ENCODE measurements at regions not wholly inside any gene's neighbourhood (a gene's known extent, or its start where the extent isn't known, plus 50 kb on each side); places are given as distances from the start of the nearest gene placed in this dataset.
"Not testable (repeated sequence)": the region's sequence is repeated elsewhere in the genome, so short reads cannot be mapped to it uniquely, and the experiment has no call there.

DNA sequence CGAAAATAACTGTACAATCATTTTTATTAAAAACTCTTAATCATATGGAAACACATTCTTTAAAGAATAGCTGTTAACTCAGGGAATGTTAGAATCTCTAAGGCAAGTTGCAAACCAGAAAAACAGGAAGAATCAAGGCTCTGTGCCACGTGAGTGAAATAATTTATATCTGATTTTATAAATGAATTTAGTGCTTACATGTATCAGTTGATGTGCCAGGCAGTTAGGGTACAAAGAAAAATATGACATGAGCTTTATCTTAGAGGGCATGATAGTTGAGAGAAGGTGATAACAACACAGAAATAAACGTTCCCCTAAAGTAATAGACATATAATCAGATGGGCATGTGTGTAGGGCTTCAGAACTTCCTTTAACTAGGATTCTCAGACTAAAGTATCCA is 734.5 kb upstream of the CCDC179 start:
- no peak overlapping the region for H2AFZ ChIP-seq (ENCODE audit: low read depth, low read length)
- no peaks in the 10 kb centered on the region for H3K27me3 ChIP-seq (ENCODE audit: insufficient read depth, low read length)
- no peak overlapping the region for H3K4me3 ChIP-seq (ENCODE audit: low read length)
- H3K36me3 ChIP-seq (ENCODE audit: insufficient read depth, low read length): no peaks in the 10 kb centered on the region
- H3K4me1 ChIP-seq (ENCODE audit: insufficient read depth, low read length): no peaks in the 10 kb centered on the region
- no peaks in the 10 kb centered on the region for H3K9me3 ChIP-seq (ENCODE audit: low read length)

DNA sequence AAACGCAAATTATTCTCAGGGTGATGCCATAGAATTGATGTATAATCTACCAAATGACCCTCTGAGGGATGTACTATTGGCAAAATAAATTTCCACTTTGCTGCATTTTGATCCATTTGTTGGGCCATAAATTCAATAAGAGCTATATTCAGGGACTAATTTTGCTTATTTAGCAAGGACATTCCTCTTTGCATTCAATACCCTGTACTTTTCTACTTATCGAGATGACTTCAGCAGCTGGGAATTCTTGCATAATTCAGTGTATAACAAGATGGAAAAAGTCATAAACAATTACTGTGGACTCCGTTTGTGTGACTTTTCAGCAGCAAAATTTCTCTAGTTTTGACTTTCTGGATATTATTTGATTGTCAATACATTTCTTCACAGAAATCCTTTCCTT is 744.7 kb upstream of the CCDC179 start:
- H2AFZ ChIP-seq (ENCODE audit: low read depth, low read length): no peak overlapping the region
- H3K9me3 ChIP-seq (ENCODE audit: low read length): no peaks in the 10 kb centered on the region
- H3K4me1 ChIP-seq (ENCODE audit: insufficient read depth, low read length): no peaks in the 10 kb centered on the region
- H3K4me3 ChIP-seq (ENCODE audit: low read length): no peak overlapping the region
- no peaks in the 10 kb centered on the region for H3K36me3 ChIP-seq (ENCODE audit: insufficient read depth, low read length)
- H3K27me3 ChIP-seq (ENCODE audit: insufficient read depth, low read length): no peaks in the 10 kb centered on the region

DNA sequence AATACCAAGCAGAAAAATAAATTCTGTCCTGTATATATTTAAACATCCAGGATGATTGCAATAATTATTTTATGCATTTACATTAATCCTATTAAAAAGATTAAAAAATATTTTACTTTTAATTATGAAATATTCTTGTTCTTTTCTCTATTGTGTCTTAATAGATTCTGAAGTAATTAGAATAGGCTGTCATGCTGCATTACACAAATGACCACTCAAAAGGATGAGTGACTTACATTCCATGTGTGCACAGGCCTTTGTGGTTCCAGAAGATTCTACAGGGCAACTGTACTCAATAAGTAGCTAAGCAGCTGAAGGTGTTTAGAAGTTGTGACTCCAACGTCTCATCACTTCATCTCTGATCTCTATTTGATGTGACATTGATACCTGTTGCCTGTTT is 745.9 kb upstream of the CCDC179 start:
- no peaks in the 10 kb centered on the region for H3K4me1 ChIP-seq (ENCODE audit: insufficient read depth, low read length)
- no peaks in the 10 kb centered on the region for H3K9me3 ChIP-seq (ENCODE audit: low read length)
- no peak overlapping the region for H3K4me3 ChIP-seq (ENCODE audit: low read length)
- no peaks in the 10 kb centered on the region for H3K36me3 ChIP-seq (ENCODE audit: insufficient read depth, low read length)
- no peak overlapping the region for H2AFZ ChIP-seq (ENCODE audit: low read depth, low read length)
- no peaks in the 10 kb centered on the region for H3K27me3 ChIP-seq (ENCODE audit: insufficient read depth, low read length)

DNA sequence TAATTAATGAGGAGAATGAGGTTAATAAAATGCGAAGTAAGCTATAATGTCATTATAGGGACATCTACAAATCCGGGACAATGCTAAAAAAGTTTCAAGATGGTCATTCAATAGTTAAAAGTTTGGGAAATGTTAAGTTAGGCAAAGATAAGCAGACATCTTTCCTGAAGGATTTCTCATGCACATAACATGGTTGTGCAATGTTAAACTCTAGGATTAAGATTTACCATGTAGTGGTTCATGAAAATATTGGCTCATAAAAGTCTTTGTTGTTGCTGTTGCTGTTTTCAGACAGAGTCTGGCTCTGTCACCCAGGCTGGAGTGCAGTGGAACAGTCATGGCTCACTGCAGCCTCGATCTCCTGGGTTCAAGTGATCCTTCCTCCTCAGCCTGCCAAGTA is 751.5 kb upstream of the CCDC179 start:
- Histone ChIP-seq H3K4me1 (ENCODE audit: insufficient read depth, low read length) (no peaks in the 10 kb centered on the region), H2AFZ (ENCODE audit: low read depth, low read length) (no peak overlapping the region), H3K9me3 (ENCODE audit: low read length) (no peaks in the 10 kb centered on the region), H3K27me3 (ENCODE audit: insufficient read depth, low read length) (no peaks in the 10 kb centered on the region), H3K36me3 (ENCODE audit: insufficient read depth, low read length) (no peaks in the 10 kb centered on the region), H3K4me3 (ENCODE audit: low read length) (no peak overlapping the region)

DNA sequence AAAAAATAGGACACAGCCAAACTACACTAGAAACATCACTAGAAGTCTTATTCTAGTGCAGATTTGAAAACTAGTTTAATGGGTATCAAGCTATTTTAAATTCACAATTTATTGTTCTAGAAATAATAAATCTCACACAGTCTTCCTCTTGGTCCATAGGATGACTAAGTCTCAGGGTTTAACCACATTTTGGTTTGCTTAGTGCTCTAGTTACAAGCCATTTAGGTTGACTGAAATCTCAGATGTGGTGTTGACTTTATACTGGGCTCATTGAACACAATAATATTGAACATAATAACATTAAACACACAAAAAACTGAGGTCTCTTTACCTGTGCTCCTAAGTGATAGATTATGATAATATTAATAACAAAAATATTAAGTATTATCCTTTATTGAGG is 760.3 kb upstream of the CCDC179 start:
- Histone ChIP-seq H3K9me3 (ENCODE audit: low read length) (no peaks in the 10 kb centered on the region), H3K4me3 (ENCODE audit: low read length) (no peak overlapping the region), H2AFZ (ENCODE audit: low read depth, low read length) (no peak overlapping the region), H3K27me3 (ENCODE audit: insufficient read depth, low read length) (no peaks in the 10 kb centered on the region), H3K4me1 (ENCODE audit: insufficient read depth, low read length) (no peaks in the 10 kb centered on the region), H3K36me3 (ENCODE audit: insufficient read depth, low read length) (no peaks in the 10 kb centered on the region)

DNA sequence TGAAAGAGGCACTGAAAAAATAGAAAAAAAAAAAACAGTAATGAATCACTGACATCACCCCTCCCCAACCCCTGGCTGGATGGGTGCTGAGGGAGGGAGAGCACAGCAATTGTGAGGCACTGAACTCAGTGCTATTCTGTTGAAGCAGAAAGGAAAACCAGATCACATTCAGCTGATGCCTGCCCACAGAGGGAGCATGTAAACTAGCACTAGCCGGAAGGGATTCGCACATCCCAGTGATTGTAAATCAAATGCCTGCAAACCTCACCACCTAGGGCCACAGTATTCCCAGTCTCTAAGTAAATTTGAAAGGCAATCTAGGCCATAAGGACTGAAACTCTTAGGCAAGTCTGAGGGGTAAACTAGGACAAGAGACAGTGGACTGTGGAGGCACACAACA is 772.0 kb upstream of the CCDC179 start:
- Histone ChIP-seq H3K27me3 (ENCODE audit: insufficient read depth, low read length) (no peaks in the 10 kb centered on the region), H3K4me3 (ENCODE audit: low read length) (no peak overlapping the region), H3K36me3 (ENCODE audit: insufficient read depth, low read length) (no peaks in the 10 kb centered on the region), H3K9me3 (ENCODE audit: low read length) (no peaks in the 10 kb centered on the region), H2AFZ (ENCODE audit: low read depth, low read length) (no peak overlapping the region), H3K4me1 (ENCODE audit: insufficient read depth, low read length) (no peaks in the 10 kb centered on the region)

DNA sequence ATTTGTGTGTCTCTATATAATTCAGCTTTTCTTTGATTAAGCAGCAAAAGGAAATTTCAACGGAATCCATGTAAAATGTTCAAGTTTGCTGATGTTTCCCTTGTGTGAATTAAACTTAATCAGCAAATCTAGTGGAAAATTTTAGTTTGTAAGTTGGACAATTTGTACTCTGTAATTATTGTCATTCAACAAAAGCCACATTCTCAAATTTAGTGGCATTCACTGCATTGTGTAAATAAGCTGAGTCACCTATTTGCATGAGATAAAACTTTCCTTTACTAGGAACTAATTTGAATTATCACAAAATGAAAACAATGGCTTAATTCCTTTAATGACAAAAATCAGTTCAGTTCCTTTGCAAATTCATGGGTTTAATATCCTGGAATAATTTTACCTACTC is 784.2 kb upstream of the CCDC179 start:
- no peaks in the 10 kb centered on the region for H3K27me3 ChIP-seq (ENCODE audit: insufficient read depth, low read length)
- H3K36me3 ChIP-seq (ENCODE audit: insufficient read depth, low read length): no peaks in the 10 kb centered on the region
- H3K9me3 ChIP-seq (ENCODE audit: low read length): no peaks in the 10 kb centered on the region
- H3K4me1 ChIP-seq (ENCODE audit: insufficient read depth, low read length): no peaks in the 10 kb centered on the region
- H2AFZ ChIP-seq (ENCODE audit: low read depth, low read length): no peak overlapping the region
- no peak overlapping the region for H3K4me3 ChIP-seq (ENCODE audit: low read length)

DNA sequence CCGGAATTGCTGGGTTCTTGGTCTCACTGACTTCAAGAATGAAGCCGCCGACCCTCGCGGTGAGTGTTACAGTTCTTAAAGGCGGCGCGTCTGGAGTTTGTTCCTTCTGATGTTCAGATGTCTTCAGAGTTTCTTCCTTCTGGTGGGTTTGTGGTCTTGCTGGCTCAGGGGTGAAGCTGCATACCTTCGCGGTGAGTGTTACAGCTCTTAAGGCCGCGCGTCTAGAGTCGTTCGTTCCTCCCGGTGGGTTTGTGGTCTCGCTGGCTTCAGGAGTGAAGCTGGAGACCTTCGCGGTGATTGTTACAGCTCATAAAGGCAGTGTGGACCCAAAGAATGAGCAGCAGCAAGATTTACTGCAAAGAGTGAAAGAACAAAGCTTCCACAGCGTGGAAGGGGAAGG is 792.1 kb upstream of the CCDC179 start:
- not testable (repeated sequence) for H2AFZ ChIP-seq (ENCODE audit: low read depth, low read length); H3K27me3 ChIP-seq (ENCODE audit: insufficient read depth, low read length); H3K36me3 ChIP-seq (ENCODE audit: insufficient read depth, low read length); H3K9me3 ChIP-seq (ENCODE audit: low read length); H3K4me1 ChIP-seq (ENCODE audit: insufficient read depth, low read length); H3K4me3 ChIP-seq (ENCODE audit: low read length)

DNA sequence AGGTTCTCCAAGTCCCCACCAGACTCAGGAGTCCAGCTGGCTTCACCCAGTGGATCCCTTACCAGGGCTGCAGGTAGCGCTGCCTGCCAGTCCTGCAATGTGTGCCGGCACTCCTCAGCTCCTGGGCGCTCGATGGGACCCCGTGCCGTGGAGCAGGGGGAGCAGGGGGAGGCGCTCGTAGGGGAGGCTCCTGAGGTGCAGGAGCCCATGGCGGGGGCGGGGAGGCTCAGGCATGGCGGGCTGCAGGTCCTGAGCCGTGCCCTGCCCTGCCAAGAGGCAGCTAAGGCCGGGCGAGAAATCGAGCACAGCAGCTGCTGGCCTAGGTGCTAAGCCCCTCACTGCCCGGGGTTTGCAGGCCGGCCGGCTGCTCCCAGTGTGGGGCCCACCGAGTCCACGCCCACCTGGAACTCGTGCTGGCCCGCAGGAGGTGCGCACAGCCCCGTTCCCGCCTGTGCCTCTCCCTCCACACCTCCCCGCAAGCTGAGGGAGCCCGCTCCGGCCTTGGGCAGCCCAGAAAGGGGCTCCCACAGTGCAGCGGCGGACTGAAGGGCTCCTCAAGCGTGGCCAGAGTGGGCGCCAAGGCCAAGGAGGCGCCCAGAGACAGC is 792.9 kb upstream of the CCDC179 start:
- Histone ChIP-seq H3K9me3 (ENCODE audit: low read length) (no peaks in the 10 kb centered on the region), H3K27me3 (ENCODE audit: insufficient read depth, low read length) (no peaks in the 10 kb centered on the region), H2AFZ (ENCODE audit: low read depth, low read length) (no peak overlapping the region), H3K36me3 (ENCODE audit: insufficient read depth, low read length) (no peaks in the 10 kb centered on the region), H3K4me3 (ENCODE audit: low read length) (no peak overlapping the region), H3K4me1 (ENCODE audit: insufficient read depth, low read length) (no peaks in the 10 kb centered on the region)

DNA sequence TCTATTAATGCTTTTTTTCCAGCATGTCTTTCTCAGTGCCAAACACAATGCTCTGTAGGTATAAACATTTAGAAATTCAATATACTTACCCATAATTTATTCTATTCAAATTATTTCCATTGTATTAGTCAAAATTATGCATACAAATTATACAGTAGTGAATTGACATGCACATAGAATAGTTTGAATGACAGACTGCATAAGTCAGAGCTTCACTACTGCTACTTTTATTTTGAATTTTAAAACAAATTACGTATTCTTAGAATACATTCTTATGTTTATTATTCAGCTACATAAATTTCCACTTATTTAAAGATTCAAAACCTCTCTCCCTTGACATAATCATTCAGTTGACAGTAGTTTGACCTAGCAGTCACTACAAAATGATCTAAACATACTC is 808.0 kb upstream of the CCDC179 start:
- no peak overlapping the region for H2AFZ ChIP-seq (ENCODE audit: low read depth, low read length)
- no peak overlapping the region for H3K4me3 ChIP-seq (ENCODE audit: low read length)
- H3K4me1 ChIP-seq (ENCODE audit: insufficient read depth, low read length): peaks cover under 1% of the 10 kb centered on the region
- H3K36me3 ChIP-seq (ENCODE audit: insufficient read depth, low read length): no peaks in the 10 kb centered on the region
- H3K9me3 ChIP-seq (ENCODE audit: low read length): no peaks in the 10 kb centered on the region
- no peaks in the 10 kb centered on the region for H3K27me3 ChIP-seq (ENCODE audit: insufficient read depth, low read length)

DNA sequence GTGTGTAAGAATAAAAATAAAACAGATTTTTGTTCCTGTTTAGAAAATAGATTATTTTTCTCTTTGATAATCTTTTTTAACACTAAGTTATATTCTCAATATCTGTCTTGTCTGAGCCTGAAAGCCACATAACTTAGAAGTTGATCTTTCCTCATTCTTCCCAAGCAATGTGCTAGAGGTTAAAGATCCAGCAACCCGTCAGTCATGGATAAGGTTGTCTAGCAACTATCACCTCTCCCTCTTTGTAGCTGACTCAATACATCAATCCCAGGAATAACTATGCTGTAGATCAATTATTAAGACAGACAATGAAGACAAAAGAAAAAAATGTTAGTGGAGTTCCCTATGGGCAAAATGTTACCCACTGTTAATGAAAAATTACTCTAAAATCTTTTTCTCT is 813.1 kb upstream of the CCDC179 start:
- Histone ChIP-seq H3K4me1 (ENCODE audit: insufficient read depth, low read length) (peaks cover 2% of the 10 kb centered on the region), H3K9me3 (ENCODE audit: low read length) (no peaks in the 10 kb centered on the region), H3K36me3 (ENCODE audit: insufficient read depth, low read length) (no peaks in the 10 kb centered on the region), H3K4me3 (ENCODE audit: low read length) (no peak overlapping the region), H2AFZ (ENCODE audit: low read depth, low read length) (no peak overlapping the region), H3K27me3 (ENCODE audit: insufficient read depth, low read length) (no peaks in the 10 kb centered on the region)

DNA sequence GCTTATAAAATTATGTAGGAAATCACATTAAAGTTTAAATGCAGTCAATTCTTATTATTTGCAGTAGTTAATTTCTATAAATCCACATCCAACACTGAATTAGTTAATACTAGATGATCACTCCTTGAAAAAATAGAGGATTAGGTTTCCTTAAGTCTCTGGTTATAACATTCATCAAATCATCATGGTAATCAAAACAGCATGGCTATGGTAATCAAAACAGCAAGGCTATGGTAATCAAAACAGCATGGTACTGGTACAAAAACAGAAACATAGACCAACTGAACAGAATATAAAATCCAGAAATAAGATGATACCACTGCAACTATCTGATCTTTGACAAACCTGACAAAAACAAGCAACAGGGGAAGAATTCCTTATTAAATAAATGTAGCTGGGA is 814.6 kb upstream of the CCDC179 start:
- Histone ChIP-seq H3K9me3 (ENCODE audit: low read length) (no peaks in the 10 kb centered on the region), H3K4me3 (ENCODE audit: low read length) (no peak overlapping the region), H3K36me3 (ENCODE audit: insufficient read depth, low read length) (no peaks in the 10 kb centered on the region), H3K4me1 (ENCODE audit: insufficient read depth, low read length) (peaks cover 2% of the 10 kb centered on the region), H3K27me3 (ENCODE audit: insufficient read depth, low read length) (no peaks in the 10 kb centered on the region), H2AFZ (ENCODE audit: low read depth, low read length) (no peak overlapping the region)

DNA sequence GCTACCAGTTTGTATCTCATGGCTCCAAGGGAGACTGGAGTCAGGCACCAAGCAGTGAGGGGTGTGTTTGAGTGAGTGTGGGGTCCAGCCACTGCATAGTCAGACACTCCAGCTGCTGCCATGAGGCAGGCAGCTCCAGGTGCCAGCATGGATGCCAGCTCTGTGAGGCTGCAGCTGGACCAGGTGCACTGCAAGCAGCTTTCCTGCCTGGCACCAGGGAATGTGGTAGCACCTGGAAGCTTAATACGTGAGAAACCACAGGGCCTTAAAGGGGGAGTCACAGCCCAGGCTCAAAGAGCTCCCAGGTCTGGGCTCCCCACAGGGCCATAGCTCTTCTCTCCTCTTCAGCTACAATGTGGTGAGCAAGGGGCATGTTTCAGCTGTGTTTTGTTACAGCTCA is 817.8 kb upstream of the LUZP2 start:
- Histone ChIP-seq H3K27me3 (ENCODE audit: insufficient read depth, low read length) (no peaks in the 10 kb centered on the region), H3K4me3 (ENCODE audit: low read length) (no peak overlapping the region), H3K36me3 (ENCODE audit: insufficient read depth, low read length) (no peaks in the 10 kb centered on the region), H3K4me1 (ENCODE audit: insufficient read depth, low read length) (no peaks in the 10 kb centered on the region), H2AFZ (ENCODE audit: low read depth, low read length) (no peak overlapping the region), H3K9me3 (ENCODE audit: low read length) (no peaks in the 10 kb centered on the region)

DNA sequence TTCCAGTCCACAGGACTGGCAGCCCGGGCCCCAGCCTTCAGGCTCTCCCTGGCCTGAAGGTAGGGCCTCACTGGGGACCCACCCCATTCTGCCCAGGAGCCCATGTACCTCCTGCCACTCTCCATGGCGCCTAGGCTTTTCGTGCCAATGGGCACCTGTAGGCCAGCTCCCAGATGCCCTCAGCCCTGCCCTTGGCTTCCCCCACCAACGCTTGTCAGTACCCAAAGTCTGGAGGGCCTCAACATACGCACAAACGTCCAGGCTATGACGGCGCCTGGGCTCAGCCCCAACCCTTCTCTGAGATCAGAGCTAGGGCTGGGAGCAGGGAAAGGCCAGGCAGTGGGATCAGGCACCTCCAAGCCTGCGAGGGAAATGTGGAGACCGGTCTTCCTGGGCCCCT is 816.9 kb upstream of the LUZP2 start:
- H3K4me1 ChIP-seq (ENCODE audit: insufficient read depth, low read length): no peaks in the 10 kb centered on the region
- no peaks in the 10 kb centered on the region for H3K27me3 ChIP-seq (ENCODE audit: insufficient read depth, low read length)
- H3K36me3 ChIP-seq (ENCODE audit: insufficient read depth, low read length): no peaks in the 10 kb centered on the region
- H3K9me3 ChIP-seq (ENCODE audit: low read length): no peaks in the 10 kb centered on the region
- H2AFZ ChIP-seq (ENCODE audit: low read depth, low read length): no peak overlapping the region
- H3K4me3 ChIP-seq (ENCODE audit: low read length): no peak overlapping the region
